Activated CD4-positive, alpha-beta T cell treated with anti-CD3 and anti-CD28 coated beads for 1 hour (primary cell): ENCODE measurements at regions not wholly inside any gene's neighbourhood (a gene's known extent, or its start where the extent isn't known, plus 50 kb on each side); places are given as distances from the start of the nearest gene placed in this dataset.
"Not testable (repeated sequence)": the region's sequence is repeated elsewhere in the genome, so short reads cannot be mapped to it uniquely, and the experiment has no call there.

ENCODE experiments used
- DNase-seq: peaks from one replicate; pipeline ENCODE4 v3.0.0-alpha.2; 2020

- DNase-seq: no peak
These were observed 244.2 kb upstream of the SERP2 start for GRCh38 chr13:44129418-44129817.

- no peak for DNase-seq
These were observed 242.5 kb upstream of the SERP2 start for GRCh38 chr13:44131069-44131614.

- no peak for DNase-seq
These were observed 240.9 kb upstream of the SERP2 start for GRCh38 chr13:44132710-44133109.

GRCh38 chr13:44133626-44134025 is 240.0 kb upstream of the SERP2 start:
- DNase-seq: no peak

GRCh38 chr13:44135566-44135965 is 238.1 kb upstream of the SERP2 start:
- DNase-seq: no peak

- no peak for DNase-seq
These were observed 236.8 kb upstream of the SERP2 start for GRCh38 chr13:44136696-44137268.

- DNase-seq: no peak
These were observed 236.2 kb upstream of the SERP2 start for GRCh38 chr13:44137466-44137865.

- DNase-seq: no peak
These were observed 233.5 kb upstream of the SERP2 start for GRCh38 chr13:44140146-44140545.

GRCh38 chr13:44140888-44141724 is 232.5 kb upstream of the SERP2 start:
- no peak for DNase-seq

GRCh38 chr13:44141725-44142539 is 231.7 kb upstream of the SERP2 start:
- peak; percentile 87 for DNase-seq

GRCh38 chr13:44142540-44142867 is 231.1 kb upstream of the SERP2 start:
- no peak for DNase-seq

GRCh38 chr13:44142941-44143665 is 230.5 kb upstream of the SERP2 start:
- DNase-seq: no peak

- DNase-seq: no peak
These were observed 227.5 kb upstream of the SERP2 start for GRCh38 chr13:44146138-44146537.

GRCh38 chr13:44147233-44147632 is 226.4 kb upstream of the SERP2 start:
- DNase-seq: no peak

- no peak for DNase-seq
These were observed 226.0 kb upstream of the SERP2 start for GRCh38 chr13:44147648-44148047.

- no peak for DNase-seq
These were observed 225.3 kb upstream of the SERP2 start for GRCh38 chr13:44148159-44148914.

GRCh38 chr13:44149231-44149630 is 224.4 kb upstream of the SERP2 start:
- not testable (repeated sequence) for DNase-seq

- no peak for DNase-seq
These were observed 223.8 kb upstream of the SERP2 start for GRCh38 chr13:44149821-44150220.

- DNase-seq: no peak
These were observed 222.2 kb upstream of the SERP2 start for GRCh38 chr13:44151474-44151873.

GRCh38 chr13:44153496-44153895 is 220.1 kb upstream of the SERP2 start:
- DNase-seq: no peak

GRCh38 chr13:44155422-44156293 is 218.0 kb upstream of the SERP2 start:
- DNase-seq: no peak
